MM.1S (cell line): ENCODE measurements at regions not wholly inside any gene's neighbourhood (a gene's known extent, or its start where the extent isn't known, plus 50 kb on each side); places are given as distances from the start of the nearest gene placed in this dataset.

Experiments used
- DNase-seq: peaks from one replicate; pipeline ENCODE4 v3.0.0-alpha.2; 2015
- H2AFZ ChIP-seq: fragments of 300-600 bp; sonication (generic); 2 replicates; pipeline ENCODE4 v1.6.0; 2016; ENCODE audit warnings: antibody characterized with exemption, low read length
- H3F3A ChIP-seq: fragments of 300-600 bp; sonication (generic); 2 replicates; pipeline ENCODE4 v1.6.1; 2016; ENCODE audit warnings: mild to moderate bottlenecking, antibody characterized with exemption, low read length, moderate library complexity, mixed read lengths; ENCODE audit not compliant: insufficient read depth
- H3K27ac ChIP-seq: fragments of 300-600 bp; sonication (generic); 2 replicates; pipeline ENCODE4 v1.5.1; 2016; ENCODE audit warnings: mild to moderate bottlenecking, low read length
- H3K27me3 ChIP-seq: fragments of 300-600 bp; sonication (generic); replicated peaks from 2 replicates; pipeline ENCODE4 v1.6.0; 2016; ENCODE audit warnings: low read length; ENCODE audit not compliant: insufficient read depth
- H3K36me3 ChIP-seq: fragments of 300-600 bp; sonication (generic); replicated peaks from 2 replicates; pipeline ENCODE4 v1.6.1; 2016; ENCODE audit warnings: mild to moderate bottlenecking, low read length, mixed read lengths; ENCODE audit not compliant: insufficient read depth
- H3K4me1 ChIP-seq: fragments of 300-600 bp; sonication (generic); 2 replicates; pipeline ENCODE4 v1.6.1; 2016; ENCODE audit warnings: low read length, mixed read lengths
- H3K4me2 ChIP-seq: fragments of 300-600 bp; sonication (generic); 2 replicates; pipeline ENCODE4 v1.6.0; 2016; ENCODE audit warnings: low read depth, low read length
- H3K4me3 ChIP-seq: fragments of 300-600 bp; sonication (generic); 2 replicates; pipeline ENCODE4 v1.5.1; 2016; ENCODE audit warnings: low read length, mixed read lengths
- H3K79me2 ChIP-seq: fragments of 300-600 bp; sonication (generic); 2 replicates; pipeline ENCODE4 v1.6.1; 2016; ENCODE audit warnings: mixed run types, low read length, mixed read lengths
- H3K9ac ChIP-seq: fragments of 300-600 bp; sonication (generic); 2 replicates; pipeline ENCODE4 v1.6.1; 2016; ENCODE audit warnings: low read length, mixed read lengths
- H3K9me2 ChIP-seq: fragments of 300-600 bp; sonication (generic); replicated peaks from 2 replicates; pipeline ENCODE4 v1.6.1; 2016; ENCODE audit warnings: mild to moderate bottlenecking, low read length, mixed read lengths; ENCODE audit not compliant: insufficient read depth
- H3K9me3 ChIP-seq: fragments of 300-600 bp; sonication (generic); replicated peaks from 2 replicates; pipeline ENCODE4 v1.6.1; 2016; ENCODE audit warnings: mild to moderate bottlenecking, low read length, mixed read lengths; ENCODE audit not compliant: insufficient read depth
- H4K20me1 ChIP-seq: fragments of 300-600 bp; sonication (generic); 2 replicates; pipeline ENCODE4 v1.6.1; 2016; ENCODE audit warnings: mild to moderate bottlenecking, low read length, moderate library complexity, mixed read lengths; ENCODE audit not compliant: insufficient read depth
- EZH2 ChIP-seq: fragments of 300-600 bp; sonication (generic); optimal IDR thresholded peaks from 2 replicates; pipeline ENCODE3; 2017; ENCODE audit warnings: low read depth, mild to moderate bottlenecking, antibody characterized with exemption, low read length, mixed read lengths
- EZH2phosphoT487 ChIP-seq: fragments of 300-600 bp; sonication (generic); IDR thresholded peaks from 2 replicates; pipeline ENCODE4 v1.6.1; 2018; ENCODE audit warnings: antibody characterized with exemption, low read length
- TF ChIP-seq, protein P1 (sequence below): fragments of 300-600 bp; sonication (generic); IDR thresholded peaks from 2 replicates; pipeline ENCODE4 v1.5.1; 2016; ENCODE audit warnings: antibody characterized with exemption, low read length, mixed read lengths

DNA sequence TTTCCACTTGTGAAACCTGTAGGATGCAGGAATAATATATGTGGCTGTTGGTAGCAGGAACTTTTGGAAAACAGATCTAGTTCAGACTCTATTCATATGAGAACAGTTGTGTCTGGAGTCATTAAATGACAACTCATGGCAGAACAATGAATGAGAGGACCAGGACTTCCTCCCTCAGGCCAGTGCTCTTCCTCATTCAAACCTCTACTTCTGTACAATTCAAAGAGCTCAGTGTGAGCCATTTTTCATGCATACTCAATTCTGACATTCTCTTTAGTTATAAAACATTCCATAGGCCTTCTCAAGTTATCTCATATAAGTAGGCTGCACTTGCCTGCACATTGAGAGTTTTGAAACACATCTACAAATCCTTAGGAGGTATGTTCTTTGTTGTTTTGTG, 1526.6 kb upstream of the FLRT2 start:
- H3K4me2 ChIP-seq = no peak overlapping the region
- H2AFZ ChIP-seq = no peak overlapping the region
- no peaks in the 10 kb centered on the region for H4K20me1 ChIP-seq
- no peaks in the 10 kb centered on the region for H3F3A ChIP-seq
- H3K27me3 ChIP-seq = no peaks in the 10 kb centered on the region
- no peak overlapping the region for H3K9ac ChIP-seq
- H3K9me2 ChIP-seq = no peaks in the 10 kb centered on the region
- no peak for DNase-seq
- no peaks in the 10 kb centered on the region for H3K79me2 ChIP-seq
- H3K4me1 ChIP-seq = no peaks in the 10 kb centered on the region
- no peaks in the 10 kb centered on the region for H3K9me3 ChIP-seq
- no peaks in the 10 kb centered on the region for H3K36me3 ChIP-seq
- TF ChIP-seq, protein P1, sequence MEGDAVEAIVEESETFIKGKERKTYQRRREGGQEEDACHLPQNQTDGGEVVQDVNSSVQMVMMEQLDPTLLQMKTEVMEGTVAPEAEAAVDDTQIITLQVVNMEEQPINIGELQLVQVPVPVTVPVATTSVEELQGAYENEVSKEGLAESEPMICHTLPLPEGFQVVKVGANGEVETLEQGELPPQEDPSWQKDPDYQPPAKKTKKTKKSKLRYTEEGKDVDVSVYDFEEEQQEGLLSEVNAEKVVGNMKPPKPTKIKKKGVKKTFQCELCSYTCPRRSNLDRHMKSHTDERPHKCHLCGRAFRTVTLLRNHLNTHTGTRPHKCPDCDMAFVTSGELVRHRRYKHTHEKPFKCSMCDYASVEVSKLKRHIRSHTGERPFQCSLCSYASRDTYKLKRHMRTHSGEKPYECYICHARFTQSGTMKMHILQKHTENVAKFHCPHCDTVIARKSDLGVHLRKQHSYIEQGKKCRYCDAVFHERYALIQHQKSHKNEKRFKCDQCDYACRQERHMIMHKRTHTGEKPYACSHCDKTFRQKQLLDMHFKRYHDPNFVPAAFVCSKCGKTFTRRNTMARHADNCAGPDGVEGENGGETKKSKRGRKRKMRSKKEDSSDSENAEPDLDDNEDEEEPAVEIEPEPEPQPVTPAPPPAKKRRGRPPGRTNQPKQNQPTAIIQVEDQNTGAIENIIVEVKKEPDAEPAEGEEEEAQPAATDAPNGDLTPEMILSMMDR = no peak
- TF ChIP-seq EZH2phosphoT487 (no peak), EZH2 (no peak)
- no peak overlapping the region for H3K4me3 ChIP-seq
- H3K27ac ChIP-seq = no peak overlapping the region

DNA sequence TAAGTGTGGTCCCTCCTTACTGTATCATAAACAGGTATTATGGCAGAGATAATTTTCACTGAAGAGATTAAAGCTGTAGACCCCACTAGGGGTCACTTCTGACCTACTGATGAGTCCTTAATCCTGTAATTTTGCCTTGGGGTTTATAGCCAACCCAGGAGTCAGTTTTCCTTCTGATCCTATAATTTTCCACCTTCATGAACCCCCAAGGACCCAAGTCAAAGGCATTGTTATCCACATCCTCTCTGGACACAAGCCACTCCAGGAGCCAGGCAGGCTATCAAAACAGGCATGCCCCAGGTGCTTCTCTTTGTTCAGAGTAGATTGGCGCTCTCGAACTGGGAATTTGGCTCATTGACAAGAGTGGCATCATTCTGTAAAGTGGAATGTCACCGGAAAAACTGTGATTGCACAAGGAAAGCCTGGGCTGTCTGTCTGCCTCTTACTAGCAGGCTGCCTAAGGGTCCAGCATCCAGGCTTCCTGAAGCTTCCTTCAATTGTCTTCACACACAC, 1523.2 kb upstream of the FLRT2 start:
- Histone ChIP-seq H3F3A (no peaks in the 10 kb centered on the region), H2AFZ (no peak overlapping the region), H3K9me2 (no peaks in the 10 kb centered on the region), H3K4me2 (no peak overlapping the region), H4K20me1 (no peaks in the 10 kb centered on the region), H3K79me2 (no peaks in the 10 kb centered on the region), H3K9me3 (no peaks in the 10 kb centered on the region), H3K4me3 (no peak overlapping the region), H3K27me3 (no peaks in the 10 kb centered on the region), H3K4me1 (no peaks in the 10 kb centered on the region), H3K36me3 (no peaks in the 10 kb centered on the region), H3K9ac (no peak overlapping the region), H3K27ac (no peak overlapping the region)
- no peak for TF ChIP-seq EZH2phosphoT487
- no peak for TF ChIP-seq EZH2
- TF ChIP-seq, protein P1 = no peak
- no peak for DNase-seq

DNA sequence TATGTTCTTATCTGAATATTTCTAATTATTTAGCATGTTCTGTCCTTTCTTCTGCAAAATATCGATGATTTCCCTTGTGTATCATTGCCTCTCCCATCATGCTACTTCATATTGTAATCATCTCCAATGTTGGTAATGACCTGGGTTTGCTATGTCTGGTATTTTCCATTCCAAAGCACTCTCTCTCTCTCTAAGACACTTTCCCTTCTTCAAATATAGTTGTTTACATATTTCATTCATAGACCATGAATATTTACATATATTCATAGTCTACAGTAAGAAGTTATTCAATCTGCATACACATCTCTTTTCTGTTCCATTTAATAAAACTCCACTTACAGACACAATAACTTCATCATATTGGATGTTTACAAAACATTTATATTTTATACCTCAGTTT, 1516.5 kb upstream of the FLRT2 start:
- no peak for DNase-seq
- Histone ChIP-seq H3K9me2 (no peaks in the 10 kb centered on the region), H3K27ac (no peak overlapping the region), H3K27me3 (no peaks in the 10 kb centered on the region), H3K4me1 (no peaks in the 10 kb centered on the region), H3K36me3 (no peaks in the 10 kb centered on the region), H4K20me1 (no peaks in the 10 kb centered on the region), H3F3A (no peaks in the 10 kb centered on the region), H3K79me2 (no peaks in the 10 kb centered on the region), H3K9me3 (no peaks in the 10 kb centered on the region), H3K4me2 (no peak overlapping the region), H3K9ac (no peak overlapping the region), H2AFZ (no peak overlapping the region), H3K4me3 (no peak overlapping the region)
- no peak for TF ChIP-seq EZH2
- TF ChIP-seq, protein P1 = no peak
- no peak for TF ChIP-seq EZH2phosphoT487
